H1 (cell line): ENCODE measurements at regions not wholly inside any gene's neighbourhood (a gene's known extent, or its start where the extent isn't known, plus 50 kb on each side); places are given as distances from the start of the nearest gene placed in this dataset.
A peak's percentile ranks its signal among the peaks of the same experiment; 100 is the strongest.

Experiments
- CTCF ChIA-PET: fragments of 300-600 bp; sonication (Branson Sonifier 250); formaldehyde crosslinking; loops from one replicate; lab custom pipeline; 2021; ENCODE audit not compliant: partially characterized antibody; lab: Charles Lee
- POLR2A ChIA-PET: fragments of 300-600 bp; sonication (Branson Sonifier 250); formaldehyde crosslinking; loops from one replicate; lab custom pipeline; 2021; ENCODE audit warnings: inconsistent platforms; ENCODE audit not compliant: partially characterized antibody; lab: Charles Lee
- DNase-seq, 2 experiments: peaks; one replicate each; pipeline versions ENCODE4 v3.0.0 to v3.0.0-alpha.2; 2010 to 2022; ENCODE audit warnings: low spot score in 2 of 2, low read depth in 1 of 2, mixed read lengths in 1 of 2
- FAIRE-seq: peaks from 2 replicates; lab custom pipeline; 2011; peaks lifted over from hg19 to GRCh38; lab: Jason Lieb, UNC
- H2AFZ ChIP-seq: 2 replicates; pipeline ENCODE4 v1.8.1; 2012; ENCODE audit warnings: low read length, inconsistent platforms
- H2AK5ac ChIP-seq: 2 replicates; pipeline ENCODE4 v1.6.1; 2013; ENCODE audit warnings: low read depth, low read length
- H2BK120ac ChIP-seq: replicated peaks from 2 replicates; pipeline ENCODE3; 2013; ENCODE audit warnings: low read depth, low read length, inconsistent platforms
- H2BK12ac ChIP-seq: 2 replicates; pipeline ENCODE4 v1.6.1; 2013; ENCODE audit warnings: low read depth, low read length
- H2BK15ac ChIP-seq: 2 replicates; pipeline ENCODE4 v1.6.1; 2013; ENCODE audit warnings: low read length
- H2BK20ac ChIP-seq: 2 replicates; pipeline ENCODE4 v1.6.1; 2013; ENCODE audit warnings: low read length
- H2BK5ac ChIP-seq: 2 replicates; pipeline ENCODE4 v1.6.1; 2013; ENCODE audit warnings: low read depth, low read length
- H3K14ac ChIP-seq: 2 replicates; pipeline ENCODE4 v1.6.1; 2013; ENCODE audit warnings: inconsistent platforms; ENCODE audit not compliant: insufficient read length
- H3K18ac ChIP-seq: 2 replicates; pipeline ENCODE4 v1.6.1; 2013; ENCODE audit warnings: low read length; ENCODE audit errors: extremely low read depth
- H3K23ac ChIP-seq: 2 replicates; pipeline ENCODE4 v1.6.1; 2013; ENCODE audit warnings: inconsistent platforms; ENCODE audit not compliant: insufficient read length
- H3K23me2 ChIP-seq: 2 replicates; pipeline ENCODE4 v1.6.1; 2013; ENCODE audit warnings: low read depth, low read length
- H3K27ac ChIP-seq: 2 replicates; pipeline ENCODE4 v1.6.1; 2011; ENCODE audit warnings: low read depth, low read length, inconsistent platforms
- H3K27me3 ChIP-seq, 4 experiments: replicated peaks in 1 of 4; 1 replicate in 1 of 4; 2 replicates in 3 of 4; pipeline versions ENCODE4 v1.6.1 to v1.8.1; 2011 to 2013; ENCODE audit warnings: low read length in 3 of 4, mild to moderate bottlenecking in 3 of 4, inconsistent platforms in 2 of 4, mixed read lengths in 2 of 4, moderate library complexity in 1 of 4; ENCODE audit not compliant: control insufficient read depth in 3 of 4, insufficient read depth in 3 of 4; ENCODE audit errors: extremely low read depth in 1 of 4
- H3K36me3 ChIP-seq, 4 experiments: 2 replicates each; pipeline versions ENCODE4 v1.6.1 to v1.8.1; 2011 to 2013; ENCODE audit warnings: mild to moderate bottlenecking in 4 of 4, low read length in 3 of 4, moderate library complexity in 2 of 4, control low read depth in 1 of 4, inconsistent platforms in 1 of 4; ENCODE audit not compliant: insufficient read depth in 4 of 4, control insufficient read depth in 2 of 4
- H3K4ac ChIP-seq: replicated peaks from 2 replicates; pipeline ENCODE3; 2013; ENCODE audit warnings: low read length, low read depth, mixed read lengths, inconsistent platforms; ENCODE audit not compliant: insufficient read length
- H3K4me1 ChIP-seq, 4 experiments: replicated peaks in 1 of 4; 1 replicate in 1 of 4; 2 replicates in 3 of 4; pipeline versions ENCODE4 v1.6.1 to v1.8.1; 2011 to 2013; ENCODE audit warnings: low read length in 3 of 4, inconsistent platforms in 2 of 4, mixed read lengths in 1 of 4; ENCODE audit not compliant: insufficient read depth in 4 of 4, control insufficient read depth in 3 of 4
- H3K4me2 ChIP-seq, 2 experiments: 2 replicates each; pipeline versions ENCODE4 v1.6.1 to v1.8.1; 2011 to 2013; ENCODE audit warnings: low read depth in 2 of 2, low read length in 2 of 2, control low read depth in 1 of 2, inconsistent platforms in 1 of 2, mild to moderate bottlenecking in 1 of 2; ENCODE audit not compliant: insufficient read depth in 1 of 2
- H3K4me3 ChIP-seq, 4 experiments: fragments of 200-600, 300-600 bp in 1 of 4; sonication (generic), shearing (Covaris generic), sonication (Bioruptor Twin) in 1 of 4; 2 replicates each; pipeline versions ENCODE4 v1.5.1 to v1.8.1; 2011 to 2016; ENCODE audit warnings: low read length in 4 of 4, low read depth in 3 of 4, control low read depth in 2 of 4, inconsistent platforms in 2 of 4, mild to moderate bottlenecking in 2 of 4, mixed read lengths in 1 of 4, moderate library complexity in 1 of 4; ENCODE audit not compliant: insufficient read depth in 2 of 4; ENCODE audit errors: extremely low read depth in 1 of 4
- H3K56ac ChIP-seq: replicated peaks from 2 replicates; pipeline ENCODE3; 2013; ENCODE audit warnings: low read depth, mild to moderate bottlenecking, mixed read lengths, low read length, inconsistent platforms; ENCODE audit not compliant: insufficient read length
- H3K79me1 ChIP-seq: 2 replicates; pipeline ENCODE4 v1.6.1; 2013; ENCODE audit warnings: low read depth, low read length, control low read depth
- H3K79me2 ChIP-seq, 2 experiments: 2 replicates each; pipeline versions ENCODE4 v1.6.1 to v1.8.1; 2012 to 2013; ENCODE audit warnings: low read length in 2 of 2, mild to moderate bottlenecking in 2 of 2, inconsistent platforms in 1 of 2; ENCODE audit not compliant: insufficient read depth in 2 of 2, control insufficient read depth in 1 of 2
- H3K9ac ChIP-seq, 4 experiments: replicated peaks in 1 of 4; 1 replicate in 1 of 4; 2 replicates in 3 of 4; pipeline versions ENCODE4 v1.6.1 to v1.8.1; 2011 to 2013; ENCODE audit warnings: low read depth in 3 of 4, low read length in 3 of 4, control low read depth in 2 of 4, mild to moderate bottlenecking in 2 of 4, moderate library complexity in 2 of 4, inconsistent platforms in 1 of 4; ENCODE audit errors: extremely low read depth in 1 of 4
- H3K9me3 ChIP-seq, 2 experiments: 2 replicates each; pipeline versions ENCODE4 v1.6.1 to v1.8.1; 2012 to 2013; ENCODE audit warnings: mild to moderate bottlenecking in 2 of 2, moderate library complexity in 2 of 2, control low read depth in 1 of 2, inconsistent platforms in 1 of 2, low read depth in 1 of 2, low read length in 1 of 2, mixed read lengths in 1 of 2; ENCODE audit not compliant: insufficient read depth in 2 of 2
- H4K20me1 ChIP-seq, 2 experiments: replicated peaks in 1 of 2; 2 replicates each; pipeline versions ENCODE3 to v1.8.1; 2011 to 2013; ENCODE audit warnings: inconsistent platforms in 2 of 2, low read length in 2 of 2, mild to moderate bottlenecking in 1 of 2; ENCODE audit not compliant: insufficient read depth in 2 of 2, control insufficient read depth in 1 of 2
- H4K5ac ChIP-seq: 2 replicates; pipeline ENCODE4 v1.6.1; 2013; ENCODE audit warnings: low read length, low read depth, mixed read lengths, inconsistent platforms; ENCODE audit not compliant: insufficient read length
- H4K8ac ChIP-seq: 2 replicates; pipeline ENCODE4 v1.8.0; 2013; ENCODE audit warnings: mild to moderate bottlenecking, moderate library complexity, low read length, inconsistent platforms; ENCODE audit not compliant: insufficient read depth; ENCODE audit errors: extremely low read depth
- H4K91ac ChIP-seq: replicated peaks from 2 replicates; pipeline ENCODE3; 2013; ENCODE audit warnings: low read length, mixed read lengths, inconsistent platforms; ENCODE audit not compliant: insufficient read length
- ASH2L ChIP-seq: fragments of 200-600, 300-600 bp; sonication (generic); IDR thresholded peaks from one replicate; pipeline ENCODE4 v1.7.1; 2017; ENCODE audit warnings: low read length
- BACH1 ChIP-seq: IDR thresholded peaks from 2 replicates; pipeline ENCODE4 v1.6.1; 2012; ENCODE audit warnings: low read length, improper control_type of control experiment
- BRCA1 ChIP-seq: IDR thresholded peaks from 2 replicates; pipeline ENCODE4 v1.6.1; 2012; ENCODE audit warnings: low read depth, low read length, improper control_type of control experiment
- CBX5 ChIP-seq: fragments of 300-800, 300-1000 bp; sonication (generic); IDR thresholded peaks from 2 replicates; pipeline ENCODE4 v1.7.1; 2016; ENCODE audit warnings: antibody characterized with exemption, low read length, low read depth
- CHD2 ChIP-seq: IDR thresholded peaks from 2 replicates; pipeline ENCODE4 v1.6.1; 2012; ENCODE audit warnings: low read length, improper control_type of control experiment
- NRF1 ChIP-seq: IDR thresholded peaks from 2 replicates; pipeline ENCODE4 v1.6.1; 2011; ENCODE audit warnings: mild to moderate bottlenecking, low read depth, low read length, improper control_type of control experiment
- PHF8 ChIP-seq: fragments of 200-600 bp; sonication (generic); conservative IDR thresholded peaks from 2 replicates; pipeline ENCODE4 v1.7.1; 2012; ENCODE audit warnings: low read depth, mild to moderate bottlenecking, inconsistent platforms, low read length, moderate library complexity
- POLR2A ChIP-seq, 2 experiments: IDR thresholded peaks; 1 replicate in 1 of 2; 2 replicates in 1 of 2; pipeline ENCODE4 v1.6.1; 2011; ENCODE audit warnings: low read depth in 2 of 2, low read length in 2 of 2, mild to moderate bottlenecking in 2 of 2; ENCODE audit errors: control extremely low read depth in 1 of 2
- RNF2 ChIP-seq: fragments of 200-900, 300-1000 bp; sonication (generic); IDR thresholded peaks from 2 replicates; pipeline ENCODE4 v1.7.1; 2016; ENCODE audit warnings: borderline replicate concordance, low read depth, mild to moderate bottlenecking, antibody characterized with exemption, low read length; ENCODE audit not compliant: poor library complexity, severe bottlenecking; ENCODE audit errors: missing control alignments
- SP1 ChIP-seq: IDR thresholded peaks from 2 replicates; pipeline ENCODE4 v1.6.1; 2011; ENCODE audit warnings: low read depth, low read length
- TEAD4 ChIP-seq: IDR thresholded peaks from 2 replicates; pipeline ENCODE4 v1.6.1; 2012; ENCODE audit warnings: low read depth, low read length, inconsistent platforms, mixed read lengths
- ZNF274 ChIP-seq: IDR thresholded peaks from 2 replicates; pipeline ENCODE4 v1.7.0; 2012; ENCODE audit warnings: low read length, borderline replicate concordance; ENCODE audit errors: extremely low read depth
- WGBS, 2 experiments: shearing (Covaris generic) in 1 of 2; methylation state at CpG; one replicate each; pipeline versions ENCODE4 v1.1.6 to v1.1.7; 2013 to 2015; ENCODE audit warnings: low lambda C conversion rate in 2 of 2, mixed read lengths in 2 of 2, inconsistent platforms in 1 of 2, low coverage in 1 of 2, missing lambda C conversion rate in 1 of 2; ENCODE audit not compliant: insufficient replicate concordance in 2 of 2, insufficient coverage in 1 of 2, insufficient read length in 1 of 2; ENCODE audit errors: extremely low coverage in 1 of 2, missing lambda C conversion rate in 1 of 2; 5-methylcytosine and 5-hydroxymethylcytosine counted together
- TF ChIP-seq, protein P1 (sequence below): IDR thresholded peaks from 2 replicates; pipeline ENCODE4 v1.6.1; 2012; ENCODE audit warnings: inconsistent platforms

DNA sequence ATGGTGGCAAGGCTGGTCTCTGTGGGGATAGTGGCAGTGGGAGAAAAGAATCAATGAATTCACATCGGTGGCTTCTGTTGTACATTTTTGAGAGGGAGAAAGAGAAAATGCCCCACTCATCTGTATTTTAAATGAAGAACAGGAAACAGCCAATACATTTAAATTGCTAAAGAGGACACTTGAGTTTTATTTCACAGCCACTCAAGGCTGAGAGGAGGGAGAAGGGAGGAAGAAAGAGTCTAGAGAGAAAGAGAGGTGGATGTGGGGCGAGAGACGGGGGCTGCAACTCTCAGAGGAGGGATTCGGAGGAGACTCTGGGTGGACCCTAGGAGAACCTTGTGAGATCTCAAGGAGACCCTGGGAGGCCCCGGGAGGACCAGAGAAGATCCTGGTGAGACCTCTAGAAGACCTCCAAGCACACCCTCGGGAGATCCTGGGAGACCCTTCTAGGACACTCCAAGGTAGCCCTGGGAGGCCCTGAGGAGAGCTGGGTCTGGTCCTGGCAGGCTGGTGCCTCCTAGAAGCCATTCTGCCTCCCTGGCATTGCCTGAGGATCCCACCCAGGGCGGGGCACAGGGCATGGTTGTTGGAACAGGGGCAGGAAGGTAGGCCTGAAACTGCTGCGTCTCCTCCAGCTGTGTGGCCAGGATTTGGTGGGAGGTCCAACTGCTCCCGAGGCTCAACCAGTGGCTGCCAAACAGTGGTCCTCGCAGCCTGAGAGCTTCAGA is 91.0 kb upstream of the SHISAL1 start:
- WGBS, 2 experiments = 84% methylated on average over 7 of the region's 10 CpGs; no CpG with 5 or more reads in 1 of the 2 experiments
- FAIRE-seq = no peak
- TF ChIP-seq PHF8 (no peak), RNF2 (no peak), TEAD4 (no peak), BACH1 (no peak), ASH2L (no peak), NRF1 (no peak), ZNF274 (no peak), SP1 (no peak), CBX5 (no peak), POLR2A (IDR thresholded peaks at IDR 0.05; ENCODE audit: control extremely low read depth in 1 of 2, low read depth in 2 of 2, low read length in 2 of 2) (no peak), BRCA1 (no peak), CHD2 (no peak)
- TF ChIP-seq, protein P1, sequence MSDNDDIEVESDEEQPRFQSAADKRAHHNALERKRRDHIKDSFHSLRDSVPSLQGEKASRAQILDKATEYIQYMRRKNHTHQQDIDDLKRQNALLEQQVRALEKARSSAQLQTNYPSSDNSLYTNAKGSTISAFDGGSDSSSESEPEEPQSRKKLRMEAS = no peak

More for the DNA sequence above, 91.0 kb upstream of the SHISAL1 start:
- no peak for DNase-seq
- no peak overlapping the region for H3K18ac ChIP-seq
- no peak overlapping the region for H2AK5ac ChIP-seq
- no peak overlapping the region for H3K27ac ChIP-seq
- H3K4ac ChIP-seq = no peak overlapping the region
- no peak overlapping the region for H3K9ac ChIP-seq
- no peak overlapping the region for H3K4me3 ChIP-seq
- H4K20me1 ChIP-seq = peaks cover 0 to 2% of the 10 kb centered on the region in 2 experiments
- CTCF ChIA-PET = no interaction called here
- no peaks in the 10 kb centered on the region for H3K79me2 ChIP-seq
- H4K5ac ChIP-seq = no peak overlapping the region
- H3K14ac ChIP-seq = no peak overlapping the region
- H2BK12ac ChIP-seq = 0 out of 2 replicates have a peak overlapping the region, but pooled peaks have one; percentile 68
- H2BK15ac ChIP-seq = no peak overlapping the region
- no peak overlapping the region for H3K4me2 ChIP-seq
- no peak overlapping the region for H2AFZ ChIP-seq
- no peak overlapping the region for H2BK5ac ChIP-seq
- no peaks in the 10 kb centered on the region; the same call in 1 of the 2 replicates for H3K79me1 ChIP-seq
- H3K9me3 ChIP-seq = no peaks in the 10 kb centered on the region; a peak in 1 of 4 replicates
- no peak overlapping the region for H2BK20ac ChIP-seq
- no peak overlapping the region for H4K91ac ChIP-seq
- H3K23me2 ChIP-seq = no peaks in the 10 kb centered on the region
- H2BK120ac ChIP-seq = no peak overlapping the region
- no peak overlapping the region for H4K8ac ChIP-seq
- no peak overlapping the region for H3K23ac ChIP-seq
- H3K4me1 ChIP-seq = peaks cover 6 to 10% (median 10%) of the 10 kb centered on the region in 4 experiments
- no peaks in the 10 kb centered on the region for H3K36me3 ChIP-seq
- no peak overlapping the region for H3K56ac ChIP-seq
- no peaks in the 10 kb centered on the region; a peak in 1 of 7 replicates for H3K27me3 ChIP-seq
- POLR2A ChIA-PET = no interaction called here
